SIG-M5 treated with dmso at 0.1 percent for 504 hours (cell line): ENCODE measurements at regions not wholly inside any gene's neighbourhood (a gene's known extent, or its start where the extent isn't known, plus 50 kb on each side); places are given as distances from the start of the nearest gene placed in this dataset.
"Not testable (repeated sequence)": the region's sequence is repeated elsewhere in the genome, so short reads cannot be mapped to it uniquely, and the experiment has no call there.

ENCODE experiments used
- DNase-seq: peaks from one replicate; lab custom pipeline; 2025; ENCODE audit not compliant: unreplicated experiment; lab: John Stamatoyannopoulos, UW

DNA sequence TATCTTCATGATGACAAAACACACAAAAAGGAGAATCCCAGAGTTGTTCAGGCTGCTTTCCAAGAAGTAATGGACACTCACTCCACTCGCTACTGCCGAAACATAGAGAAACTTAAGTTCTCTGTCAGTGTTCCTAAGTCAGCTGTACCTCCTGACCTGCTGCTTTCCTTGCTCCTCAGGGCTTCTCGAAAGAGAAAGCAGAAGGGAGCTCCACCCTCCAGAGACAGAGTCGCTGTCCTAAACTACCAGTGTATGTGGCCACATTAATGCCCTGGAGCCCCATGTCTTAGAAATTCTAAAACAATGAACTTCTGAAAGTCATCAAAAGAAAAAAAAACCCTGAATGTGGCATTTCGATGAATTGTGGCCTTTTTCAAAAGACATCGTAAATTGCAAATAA lies 390.8 kb upstream of the MON1B start:
- no peak for DNase-seq

DNA sequence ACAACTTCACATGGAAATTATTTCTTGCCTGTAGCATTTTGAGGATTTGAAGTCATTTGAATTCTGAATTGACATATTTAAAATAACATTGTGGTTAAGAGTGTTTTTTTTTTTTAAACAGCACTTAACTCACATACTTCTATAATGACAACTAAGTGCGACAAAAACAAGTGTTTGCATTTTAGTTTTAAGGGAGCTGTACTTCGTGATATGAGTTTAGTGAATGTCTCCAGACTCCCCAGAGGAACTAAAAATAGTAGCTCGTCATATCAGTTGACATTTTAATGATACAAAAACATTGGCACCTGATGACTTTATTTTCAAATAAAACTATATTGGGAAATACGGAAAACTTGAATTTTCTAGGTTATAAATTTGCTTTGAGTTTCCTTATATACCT lies 389.6 kb upstream of the MON1B start:
- DNase-seq, result no peak

DNA sequence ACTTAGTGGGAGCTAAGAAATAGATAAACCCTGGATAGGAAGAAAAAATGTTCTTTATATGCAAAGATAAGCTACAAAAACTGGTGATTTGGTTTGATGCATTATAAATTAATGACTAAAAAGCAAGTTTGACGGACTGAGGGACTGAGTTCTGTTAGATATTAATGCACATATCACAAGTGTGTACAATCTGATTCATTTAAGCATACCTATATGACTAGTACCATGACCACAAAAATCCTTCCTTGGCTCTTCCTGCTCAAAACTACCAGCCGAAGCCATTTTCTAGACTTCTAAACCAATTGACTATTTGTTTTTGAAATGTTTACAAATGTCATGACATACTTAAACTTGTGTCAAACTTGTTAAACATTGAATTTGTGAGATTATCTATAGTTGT lies 374.5 kb upstream of the MON1B start:
- no peak for DNase-seq

DNA sequence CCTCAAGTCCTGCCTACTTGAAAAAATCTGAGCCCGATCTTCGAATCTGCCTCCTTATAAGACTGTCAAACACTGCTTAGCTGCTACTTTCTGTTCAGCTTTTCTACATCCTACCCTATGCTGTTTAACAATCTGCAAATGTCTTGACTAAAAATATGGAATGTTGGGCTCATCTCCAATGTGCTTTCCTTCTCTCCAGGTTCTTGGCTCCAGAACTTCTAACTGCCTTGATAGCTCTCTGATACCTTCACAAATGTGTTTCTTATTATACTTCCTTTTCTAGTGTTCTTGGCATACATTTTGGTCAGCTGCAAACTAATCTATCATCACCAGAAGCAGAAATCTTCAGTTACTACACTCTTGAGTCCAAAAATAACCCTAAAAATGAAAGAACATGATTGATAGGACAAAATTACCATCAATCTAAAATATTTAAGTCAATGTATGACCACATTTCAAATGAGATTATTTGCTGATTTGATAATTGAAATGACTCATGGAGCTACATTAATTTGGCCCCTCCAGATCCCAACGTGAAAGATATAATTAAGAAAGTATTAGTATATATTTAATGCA lies 372.3 kb upstream of the MON1B start:
- no peak for DNase-seq

DNA sequence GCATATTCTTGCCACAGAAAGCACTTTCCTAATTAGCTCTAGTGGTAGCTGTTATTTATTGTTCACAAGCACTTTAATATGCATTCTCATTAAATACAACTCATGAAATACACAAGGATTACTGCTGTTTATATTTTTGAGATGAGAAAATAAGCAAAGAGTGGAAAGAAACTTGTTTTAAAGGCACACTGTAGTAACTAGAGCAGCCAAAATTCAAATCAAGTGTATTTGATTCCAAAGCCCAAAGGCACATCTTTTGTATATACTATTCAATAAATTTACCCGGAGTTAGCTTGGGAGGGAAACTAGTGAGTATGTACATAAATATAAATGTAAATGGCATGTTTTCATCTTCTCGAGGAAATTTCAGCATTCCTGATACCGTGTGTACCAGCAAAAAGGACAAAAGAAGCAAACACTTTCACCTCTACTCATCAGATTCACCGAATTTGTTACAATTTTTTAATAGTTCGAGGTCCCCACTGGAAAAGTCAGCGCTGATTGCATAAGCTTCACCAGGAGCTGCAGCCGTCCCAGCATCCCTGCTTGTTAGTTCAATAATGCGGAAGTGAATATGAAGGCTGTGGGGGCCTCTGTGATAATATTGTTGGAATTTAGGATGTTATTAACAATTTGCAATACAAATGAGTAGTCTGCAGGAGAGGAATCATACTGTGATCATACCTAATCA lies 371.6 kb upstream of the MON1B start:
- no peak for DNase-seq

DNA sequence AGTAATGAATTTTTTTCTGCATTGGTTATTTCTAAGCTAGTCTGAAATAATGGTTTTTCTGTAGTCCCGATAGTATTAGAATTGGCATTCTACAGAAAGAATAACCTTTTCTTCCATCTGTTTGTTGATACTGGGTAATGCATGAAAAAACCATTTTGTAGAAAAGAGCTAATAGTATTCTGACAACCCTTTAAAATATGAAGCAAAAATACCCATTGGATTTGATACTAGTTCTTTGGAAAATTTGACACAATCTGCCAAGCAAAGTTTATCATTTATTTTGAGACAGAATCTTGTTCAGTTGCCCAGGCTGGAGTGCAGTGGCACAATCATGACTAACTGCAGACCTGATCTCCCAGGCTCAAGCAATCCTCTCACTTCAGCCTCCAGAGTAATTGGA lies 366.8 kb upstream of the MON1B start:
- DNase-seq, result no peak

DNA sequence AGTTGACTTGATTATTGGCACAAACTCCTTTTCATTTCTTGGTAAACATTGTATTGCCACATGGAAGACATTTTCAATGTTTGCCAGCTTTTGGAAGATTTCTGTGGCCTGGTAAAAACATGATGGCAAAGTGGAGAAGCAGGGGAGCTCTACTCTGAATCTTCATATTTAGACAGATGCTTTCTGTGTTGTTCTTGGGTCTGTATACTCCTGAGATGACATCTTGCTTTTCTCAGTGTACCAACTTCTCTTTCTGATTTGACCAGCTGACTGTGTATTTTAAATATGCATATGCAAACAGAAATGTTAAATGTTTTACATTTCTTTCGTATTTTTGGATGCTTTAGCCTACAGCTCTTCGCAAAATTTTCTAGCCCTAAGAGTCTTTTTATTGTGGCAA lies 366.2 kb upstream of the MON1B start:
- DNase-seq, result no peak

DNA sequence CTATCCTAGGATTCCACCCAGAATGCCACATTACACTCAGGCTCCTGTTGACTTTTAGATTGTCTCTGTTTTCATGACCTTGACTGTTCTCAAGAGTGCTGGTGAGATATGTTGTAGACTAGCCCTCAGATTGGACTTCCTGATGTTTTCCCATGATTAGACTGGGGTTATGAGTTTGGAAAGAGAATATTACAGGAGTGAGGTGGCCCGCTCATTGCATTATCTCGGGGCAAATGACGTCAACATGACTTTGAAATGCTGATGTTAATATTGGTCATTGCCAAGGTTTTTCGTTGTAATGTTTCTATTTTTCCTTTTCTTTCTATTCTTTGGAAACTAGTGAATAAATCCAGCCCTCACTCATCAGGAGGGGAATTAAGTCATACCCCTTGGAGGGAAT lies 355.7 kb upstream of the MON1B start:
- no peak for DNase-seq

DNA sequence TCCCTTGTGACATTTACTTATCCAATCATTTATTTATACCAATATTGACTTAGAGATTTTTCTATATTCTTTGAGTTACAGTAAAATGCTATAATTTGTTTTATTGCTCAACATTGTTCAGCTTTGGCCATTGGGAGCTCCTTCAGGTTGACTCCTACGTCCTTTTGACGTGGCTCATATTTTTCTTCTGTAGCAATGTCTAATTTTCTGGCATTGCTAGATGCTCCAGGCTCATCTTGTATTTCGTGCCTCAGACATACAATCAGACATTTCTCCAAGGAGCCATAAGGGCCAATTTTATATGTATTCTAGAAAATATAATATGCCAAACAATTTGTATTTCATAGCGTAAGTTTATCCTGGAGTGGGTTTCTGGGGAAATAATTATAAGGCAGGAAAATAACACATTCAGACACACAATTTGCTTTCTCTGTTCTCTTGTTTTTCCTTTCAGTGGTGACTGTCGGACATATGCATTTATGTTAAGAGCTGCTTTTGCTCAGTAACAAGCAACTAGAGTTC lies 355.1 kb upstream of the MON1B start:
- no peak for DNase-seq

DNA sequence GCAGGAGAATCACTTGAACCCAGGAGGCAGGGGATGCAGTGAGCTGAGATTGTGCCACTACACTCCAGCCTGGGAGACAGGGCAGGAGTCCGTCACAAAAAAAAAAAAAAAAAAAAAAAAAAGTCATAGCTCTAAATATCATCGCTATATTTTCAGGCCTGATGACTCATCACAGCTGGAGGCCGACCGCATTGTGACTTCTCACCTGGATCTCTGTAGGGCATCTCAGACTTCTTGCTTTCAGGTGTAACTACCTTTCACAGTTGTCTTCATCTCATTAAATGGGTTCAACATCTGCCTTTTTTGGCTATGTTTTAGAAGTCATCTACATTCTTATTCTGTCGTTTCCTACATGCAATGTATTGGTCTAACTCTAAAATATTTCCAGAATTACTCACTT lies 353.1 kb upstream of the MON1B start:
- no peak for DNase-seq

DNA sequence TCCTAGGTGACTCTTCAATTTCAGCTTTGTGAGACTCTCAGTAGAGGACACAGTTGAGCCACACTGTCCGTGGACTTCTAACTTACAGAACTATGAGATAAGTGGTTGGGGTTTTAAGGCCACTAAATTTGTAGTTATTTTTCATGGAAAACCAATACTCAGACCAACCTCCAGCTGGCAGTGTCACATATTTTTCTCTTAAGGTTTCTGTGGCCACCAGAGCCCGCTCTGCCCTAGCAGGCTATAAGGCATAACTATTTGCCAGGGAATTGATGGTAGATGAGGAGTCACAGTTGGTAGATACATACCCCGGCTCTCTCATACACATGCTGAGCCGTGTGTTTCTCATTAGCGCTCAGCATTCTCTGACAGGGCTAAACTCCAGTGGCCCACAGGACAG lies 336.8 kb upstream of the MON1B start:
- peak; percentile 5 for DNase-seq

DNA sequence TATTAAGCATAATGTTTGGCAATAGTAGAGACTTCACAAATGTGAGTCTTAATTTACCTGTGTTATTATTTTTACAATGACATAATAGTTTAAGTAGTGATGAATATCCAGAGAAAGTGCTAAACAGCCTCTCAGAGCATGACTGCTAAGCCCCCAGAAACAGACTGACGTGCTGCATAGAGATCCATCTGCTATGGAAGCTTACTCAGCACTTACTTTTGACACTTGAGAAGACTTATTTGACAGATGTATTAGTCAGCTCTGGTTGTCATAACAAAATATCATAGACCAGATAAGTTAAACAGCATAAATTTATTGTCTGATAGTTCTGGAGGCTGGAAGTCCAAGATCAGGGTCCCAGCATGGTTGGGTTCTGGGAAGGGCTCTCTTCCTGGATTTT lies 334.9 kb upstream of the MON1B start:
- no peak for DNase-seq

DNA sequence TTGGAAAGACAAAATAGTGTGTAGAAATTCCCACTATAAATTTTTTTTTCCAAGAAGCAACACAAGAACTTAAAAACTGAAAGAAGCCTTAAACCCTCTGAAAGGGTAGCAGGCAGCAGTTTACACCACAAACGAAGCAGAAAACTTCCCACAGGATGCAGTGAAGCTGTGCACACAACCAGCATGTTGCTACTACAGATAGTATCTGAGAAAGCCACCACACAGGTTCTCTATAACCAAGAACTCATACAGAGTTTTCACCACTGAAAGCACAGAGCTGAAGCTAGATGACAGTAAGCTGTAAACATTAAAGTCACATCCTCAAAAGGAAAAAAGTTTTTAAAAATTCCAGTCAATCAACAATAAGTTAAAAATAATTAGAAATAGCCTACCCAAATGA lies 333.6 kb upstream of the MON1B start:
- DNase-seq, result no peak

DNA sequence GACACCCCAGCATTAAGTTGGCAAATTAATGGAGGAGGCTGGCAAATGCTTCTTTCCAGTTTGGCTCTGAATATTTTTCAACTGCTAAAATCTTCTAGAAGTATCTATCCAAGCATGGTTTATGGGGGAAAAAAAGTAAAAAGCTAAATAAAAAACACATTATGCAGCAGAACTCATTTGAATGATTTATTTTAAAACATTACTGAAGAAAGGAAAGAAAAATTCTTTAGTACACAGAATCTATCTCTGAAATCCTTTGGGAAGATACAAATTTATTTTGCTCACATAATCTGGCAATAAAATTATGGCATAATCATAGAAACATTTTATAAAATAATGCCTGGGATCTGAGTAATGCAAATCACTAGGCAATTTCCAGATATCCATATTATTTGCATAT lies 328.1 kb upstream of the MON1B start:
- DNase-seq, result no peak

DNA sequence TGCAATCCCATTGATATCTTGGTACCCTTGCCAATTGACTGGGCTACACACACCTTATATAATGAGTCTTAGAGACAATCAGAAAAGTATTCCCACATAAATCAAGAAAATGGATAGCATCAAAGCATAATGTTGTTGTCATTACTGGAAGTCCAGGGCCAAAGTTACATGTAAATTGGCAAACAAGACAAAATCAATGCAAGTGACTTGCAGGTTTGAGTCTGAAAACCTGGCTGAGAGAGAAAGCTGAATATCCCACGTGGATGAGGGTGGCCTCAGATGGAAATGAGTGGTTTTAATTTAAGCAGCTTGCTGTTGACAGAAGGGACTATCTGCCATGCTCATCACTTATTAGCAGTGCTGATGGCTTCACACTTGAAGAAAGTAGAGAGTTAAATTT lies 324.0 kb upstream of the MON1B start:
- no peak for DNase-seq

DNA sequence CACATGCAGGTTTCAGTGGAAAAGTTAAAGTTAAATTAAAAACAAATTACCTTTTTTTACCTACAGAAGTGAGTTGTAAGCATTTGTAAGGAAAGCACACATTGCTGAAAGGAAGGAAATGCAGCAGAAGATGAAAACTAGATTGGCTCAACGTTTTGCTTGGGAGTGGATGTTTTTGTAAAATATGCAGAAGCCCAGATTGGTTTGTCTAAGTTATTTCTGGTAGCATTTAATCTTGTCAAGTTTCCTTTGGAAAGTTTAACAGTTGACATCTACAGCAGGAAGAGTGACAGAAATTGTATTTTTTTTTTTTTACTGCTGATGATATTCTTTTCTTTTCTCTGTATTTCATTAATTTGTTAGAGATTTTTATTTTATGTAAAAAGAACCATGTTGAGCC lies 315.1 kb upstream of the MON1B start:
- DNase-seq, result no peak

DNA sequence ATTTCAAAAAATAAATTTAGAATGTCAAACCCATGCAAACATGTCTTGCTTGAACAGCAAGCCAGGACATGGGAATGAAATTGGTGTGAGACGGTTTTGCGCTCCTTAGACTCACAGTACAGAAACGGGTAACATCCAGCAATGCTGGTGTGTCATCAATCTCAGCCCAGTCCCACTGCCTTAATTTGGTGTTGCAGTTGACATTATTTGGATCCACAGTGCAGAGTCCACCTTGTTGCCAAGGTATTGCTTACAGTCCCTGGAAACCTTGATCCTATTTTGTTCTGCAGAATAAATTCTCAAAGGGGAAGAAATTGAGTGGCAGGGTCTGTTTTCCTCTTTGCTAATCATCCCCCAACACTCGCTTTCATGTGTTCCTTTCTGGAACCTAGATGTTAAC lies 311.6 kb upstream of the MON1B start:
- no peak for DNase-seq

DNA sequence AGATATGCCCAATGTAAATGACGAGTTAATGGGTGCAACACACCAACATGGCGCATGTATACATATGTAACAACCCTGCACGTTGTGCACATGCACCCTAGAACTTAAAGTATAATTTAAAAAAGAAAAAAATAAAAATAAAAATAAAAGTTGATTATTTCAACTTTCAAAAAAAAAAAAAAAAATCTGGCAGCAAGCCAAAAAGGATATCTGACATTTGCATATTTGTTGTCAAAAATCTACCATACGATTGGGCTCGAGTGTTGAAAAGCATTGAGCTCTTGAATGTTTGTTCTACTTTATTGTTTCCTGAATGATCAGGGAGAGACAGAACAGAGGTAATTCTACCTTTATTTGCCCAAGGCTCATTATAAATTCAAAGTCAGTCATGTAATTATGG lies 310.5 kb upstream of the MON1B start:
- not testable (repeated sequence) for DNase-seq

DNA sequence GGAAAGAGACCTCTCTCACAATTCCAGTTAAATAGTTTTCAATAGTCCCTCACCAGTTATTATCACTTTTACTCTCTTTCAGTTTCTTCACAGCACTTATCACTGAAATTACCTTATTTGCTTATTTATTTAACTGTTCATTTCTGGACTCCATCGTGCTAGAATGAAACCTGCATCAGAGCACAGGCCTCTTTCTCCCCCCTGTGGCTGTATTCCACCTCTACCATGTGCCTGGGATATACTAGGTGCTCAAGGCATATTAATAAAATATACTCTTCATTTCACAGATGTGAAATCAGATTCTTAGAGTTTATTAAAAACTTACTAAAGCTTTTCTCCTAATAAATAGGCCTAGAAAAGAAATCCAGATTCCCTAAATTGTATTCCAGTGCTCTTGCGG lies 308.9 kb upstream of the MON1B start:
- no peak for DNase-seq

DNA sequence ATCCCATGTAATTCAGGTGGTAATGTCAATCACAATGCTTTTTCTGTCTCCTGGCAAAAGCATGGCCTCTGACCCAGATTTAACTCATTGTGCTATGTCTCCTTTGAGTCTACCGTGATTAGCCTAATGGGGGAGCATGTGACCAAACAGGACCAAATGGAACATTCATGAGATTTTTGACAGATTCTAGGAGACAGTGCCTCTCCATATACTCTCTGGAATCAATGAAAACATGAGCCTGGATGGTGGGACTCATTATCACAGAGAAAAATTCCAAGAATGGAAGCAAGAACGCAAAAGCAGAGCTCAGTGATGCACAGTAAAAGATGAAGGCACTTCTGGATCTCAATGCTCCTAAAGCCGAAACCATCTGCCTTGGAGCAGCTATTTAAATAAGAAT lies 307.9 kb upstream of the MON1B start:
- no peak for DNase-seq

DNA sequence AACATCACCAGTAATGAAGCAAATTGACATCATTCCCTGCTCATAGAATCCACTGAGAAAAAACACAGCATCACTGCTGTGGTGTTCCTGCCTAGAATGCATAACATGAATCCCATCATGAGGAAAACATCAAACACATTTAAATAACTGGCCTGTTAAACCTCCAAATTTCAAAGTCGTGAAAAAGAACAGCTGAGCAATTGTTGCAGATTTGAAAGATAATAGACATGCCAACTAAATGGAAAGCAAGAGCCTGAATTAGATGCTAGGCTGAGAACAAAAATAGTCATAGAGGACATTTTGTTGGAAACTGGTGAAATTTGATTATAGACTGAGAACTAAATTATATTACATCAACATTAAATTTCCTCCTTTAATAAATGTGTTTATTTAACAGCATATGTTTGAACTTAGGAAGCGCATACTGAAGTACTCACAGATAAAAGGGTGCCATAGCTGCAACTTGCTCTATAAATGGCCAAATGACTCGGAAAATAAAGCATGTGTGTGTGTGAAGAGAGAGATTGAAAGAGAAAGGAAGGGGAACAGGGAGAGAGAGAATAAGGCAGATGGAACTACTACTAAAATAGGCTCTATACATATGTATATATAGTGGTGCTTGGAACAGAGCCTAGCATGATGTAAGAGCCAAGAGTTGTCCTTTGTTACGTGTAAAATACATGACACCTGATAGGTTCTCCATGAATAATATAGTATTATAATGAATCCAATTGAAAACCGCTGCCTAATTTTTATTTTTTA lies 305.0 kb upstream of the MON1B start:
- no peak for DNase-seq

DNA sequence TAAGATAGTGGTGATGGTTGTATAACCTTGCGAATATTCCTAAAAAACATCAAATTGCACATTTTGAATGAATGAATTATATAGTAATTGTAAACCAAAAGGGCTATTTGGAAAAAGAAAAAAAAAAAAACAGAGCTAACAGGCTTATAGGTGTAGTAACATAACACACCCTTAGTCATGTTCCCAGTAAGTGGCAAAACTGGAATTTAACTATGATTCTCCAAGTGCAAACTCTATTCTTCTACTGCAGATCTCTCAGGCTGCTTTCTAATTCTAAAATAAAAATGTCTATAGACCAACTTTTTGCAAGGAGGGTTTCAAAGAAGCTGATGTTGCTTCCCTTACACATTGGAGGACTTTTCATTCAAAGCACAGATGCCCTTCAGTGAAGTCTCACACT lies 293.2 kb upstream of the MON1B start:
- DNase-seq, result no peak
